Vagina (tissue), 2 donors: ENCODE measurements at regions not wholly inside any gene's neighbourhood (a gene's known extent, or its start where the extent isn't known, plus 50 kb on each side); places are given as distances from the start of the nearest gene placed in this dataset.

ENCODE experiments used
- DNase-seq, 2 donors: peaks; one replicate each; pipeline ENCODE4 v3.0.0-alpha.2; 2017; ENCODE audit errors: extremely low spot score in 2 of 2
- H3K27ac ChIP-seq: fragments of 200-600 bp; sonication (generic); one replicate; pipeline ENCODE4 v1.5.1; 2019
- H3K27me3 ChIP-seq: fragments of 200-600 bp; sonication (generic); one replicate; pipeline ENCODE4 v1.5.1; 2019
- H3K36me3 ChIP-seq, 2 donors: fragments of 200-600 bp; sonication (generic); one replicate each; pipeline ENCODE4 v1.5.1; 2017 to 2019
- H3K4me1 ChIP-seq: fragments of 200-600 bp; sonication (generic); one replicate; pipeline ENCODE4 v1.5.1; 2019
- H3K4me3 ChIP-seq, 2 donors: fragments of 200-600 bp; sonication (generic); 1 replicate in 1 of 2; 2 replicates in 1 of 2; pipeline ENCODE4 v1.5.1; 2016 to 2019
- H3K9me3 ChIP-seq: fragments of 200-600 bp; sonication (generic); one replicate; pipeline ENCODE4 v1.5.1; 2019
- CTCF ChIP-seq, 3 experiments: fragments of 450-650 bp in 2 of 3; fragments of 200-600 bp in 1 of 3; sonication (generic) in 1 of 3; IDR thresholded peaks; one replicate each; pipeline ENCODE4 v1.5.1; 2017 to 2019; ENCODE audit warnings: antibody characterized with exemption in 3 of 3, mild to moderate bottlenecking in 2 of 3, moderate library complexity in 2 of 3
- POLR2A ChIP-seq, 2 donors: fragments of 450-650 bp; IDR thresholded peaks; one replicate each; pipeline ENCODE4 v1.6.1; 2017; ENCODE audit warnings: antibody characterized with exemption in 2 of 2, mild to moderate bottlenecking in 2 of 2, moderate library complexity in 2 of 2
- POLR2AphosphoS5 ChIP-seq, 2 donors: sonication (generic); formaldehyde crosslinking; IDR thresholded peaks; one replicate each; pipeline ENCODE4 v1.9.0; 2017; ENCODE audit warnings: antibody characterized with exemption in 2 of 2, mild to moderate bottlenecking in 2 of 2, low read depth in 1 of 2; ENCODE audit not compliant: insufficient read depth in 1 of 2
- intact Hi-C: fragments of 100-400 bp; cut with DNase I; formaldehyde crosslinking; loops from one replicate; pipeline ENCODE4 v1.15.1; 2023

DNA sequence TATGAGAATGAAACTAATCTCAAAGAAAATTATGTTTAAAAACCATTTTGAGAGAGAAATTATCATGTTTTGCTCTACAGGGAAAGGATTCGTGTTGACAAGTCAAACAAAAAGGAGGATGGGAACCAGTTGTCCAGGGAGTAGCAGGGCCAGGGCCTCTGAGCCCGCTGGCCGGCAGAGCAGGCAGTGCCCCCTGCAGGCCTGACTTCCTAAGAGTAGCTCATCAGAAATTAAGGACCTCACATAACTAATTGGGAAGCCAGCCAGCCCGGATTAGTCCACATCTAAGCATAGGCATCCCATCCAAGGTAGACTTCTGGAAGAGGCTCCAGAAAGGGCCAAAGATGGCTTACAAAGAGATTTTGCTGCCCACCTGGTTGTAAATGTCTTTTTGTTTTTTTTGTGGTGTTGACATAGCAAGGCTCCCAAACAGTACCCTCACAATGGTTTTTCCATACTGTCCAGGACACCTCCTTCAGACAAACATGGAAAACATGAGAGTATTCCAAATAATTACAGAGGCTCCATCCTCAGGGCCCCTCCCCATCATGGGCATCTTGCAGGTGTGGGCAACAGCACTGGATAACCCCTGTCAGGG, 241.2 kb upstream of the TANK start:
- TF ChIP-seq POLR2AphosphoS5 (IDR thresholded peaks at IDR 0.05; ENCODE audit: insufficient read depth in 1 of 2, low read depth in 1 of 2) (no peak), POLR2A (IDR thresholded peaks at IDR 0.05) (no peak), CTCF (IDR thresholded peaks at IDR 0.05) (no peak)
- intact Hi-C loops, result no loop called here
- Histone ChIP-seq H3K27ac (no peak overlapping the region), H3K4me1 (peaks cover 7% of the 10 kb centered on the region), H3K36me3 (no peaks in the 10 kb centered on the region), H3K27me3 (no peaks in the 10 kb centered on the region), H3K9me3 (no peaks in the 10 kb centered on the region), H3K4me3 (no peak overlapping the region)
- no peak for DNase-seq

DNA sequence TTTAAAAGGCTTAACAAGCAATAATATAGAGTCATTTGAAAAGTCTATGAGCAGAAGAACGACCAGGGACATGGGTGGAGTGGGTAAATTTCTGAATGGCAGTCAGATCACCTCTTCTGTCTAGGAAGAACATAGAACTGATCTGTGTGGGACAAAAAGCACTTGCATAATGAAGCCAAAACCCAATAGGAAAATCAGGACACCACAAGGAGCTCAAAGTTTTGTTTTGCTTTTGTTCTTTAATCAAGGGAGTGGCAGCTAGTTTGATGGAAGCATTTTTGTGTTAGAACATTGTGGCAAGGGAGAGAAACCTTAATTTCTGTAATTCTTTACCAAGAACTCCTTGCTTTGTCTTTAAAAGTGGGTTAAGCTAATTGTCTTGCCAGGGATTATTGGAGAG, 240.2 kb upstream of the TANK start:
- Histone ChIP-seq H3K4me3 (no peak overlapping the region), H3K4me1 (peaks cover 7% of the 10 kb centered on the region), H3K36me3 (no peaks in the 10 kb centered on the region), H3K9me3 (no peaks in the 10 kb centered on the region), H3K27me3 (no peaks in the 10 kb centered on the region), H3K27ac (peak overlapping the region; percentile 76)
- no peak for DNase-seq
- intact Hi-C loops, result no loop called here
- TF ChIP-seq CTCF (IDR thresholded peaks at IDR 0.05) (no peak), POLR2AphosphoS5 (IDR thresholded peaks at IDR 0.05; ENCODE audit: insufficient read depth in 1 of 2, low read depth in 1 of 2) (no peak), POLR2A (IDR thresholded peaks at IDR 0.05) (no peak)

DNA sequence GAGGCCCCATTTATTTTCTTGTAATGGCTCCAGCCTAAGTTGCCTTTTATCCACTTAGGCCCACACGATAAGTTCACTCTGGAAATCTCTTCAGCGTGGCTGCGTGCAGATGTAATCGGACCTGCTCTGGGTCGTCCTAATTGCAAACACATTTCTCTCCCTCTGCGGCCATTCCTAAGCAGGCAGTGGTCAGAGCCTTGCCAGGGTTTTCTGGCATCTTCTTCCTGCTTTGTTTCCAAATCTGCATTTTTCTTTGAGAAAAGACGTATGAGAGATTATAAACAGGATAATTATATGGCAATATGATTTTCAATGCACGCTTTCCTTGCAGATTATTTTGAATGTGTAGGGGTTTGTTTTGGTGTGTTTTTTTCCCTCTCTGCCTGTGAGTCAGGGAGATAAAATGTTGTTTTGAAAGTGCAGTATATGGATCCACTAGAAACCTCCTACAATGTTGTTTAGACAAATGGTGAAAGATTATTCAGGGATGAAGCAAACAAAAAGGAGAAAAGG, 239.4 kb upstream of the TANK start:
- no peak for DNase-seq
- no peak for TF ChIP-seq POLR2A (IDR thresholded peaks at IDR 0.05)
- no peak for TF ChIP-seq CTCF (IDR thresholded peaks at IDR 0.05)
- no peak for TF ChIP-seq POLR2AphosphoS5 (IDR thresholded peaks at IDR 0.05; ENCODE audit: insufficient read depth in 1 of 2, low read depth in 1 of 2)
- Histone ChIP-seq H3K4me1 (peaks cover 7% of the 10 kb centered on the region), H3K9me3 (no peaks in the 10 kb centered on the region), H3K4me3 (peak overlapping the region in 1 of 2 donors; percentile 14), H3K27ac (peak overlapping the region; percentile 76), H3K36me3 (no peaks in the 10 kb centered on the region), H3K27me3 (no peaks in the 10 kb centered on the region)
- intact Hi-C loops, result no loop called here

GRCh38 chr2:160921386-160921964, 238.8 kb upstream of the TANK start:
- TF ChIP-seq POLR2A (IDR thresholded peaks at IDR 0.05) (no peak), CTCF (IDR thresholded peaks at IDR 0.05) (no peak), POLR2AphosphoS5 (IDR thresholded peaks at IDR 0.05; ENCODE audit: insufficient read depth in 1 of 2, low read depth in 1 of 2) (no peak)
- Histone ChIP-seq H3K27me3 (no peaks in the 10 kb centered on the region), H3K27ac (peak overlapping the region; percentile 76), H3K4me1 (peaks cover 7% of the 10 kb centered on the region), H3K9me3 (no peaks in the 10 kb centered on the region), H3K4me3 (peak overlapping the region in 1 of 2 donors; percentile 14), H3K36me3 (no peaks in the 10 kb centered on the region)
- intact Hi-C loops, result no loop called here
- no peak for DNase-seq

GRCh38 chr2:160924936-160925353, 235.3 kb upstream of the TANK start:
- Histone ChIP-seq H3K4me3 (no peak overlapping the region), H3K27ac (no peak overlapping the region), H3K4me1 (peaks cover 23% of the 10 kb centered on the region), H3K27me3 (no peaks in the 10 kb centered on the region), H3K9me3 (no peaks in the 10 kb centered on the region), H3K36me3 (no peaks in the 10 kb centered on the region)
- intact Hi-C loops, result loop anchor here (5.0 kb wide), 1 partner anchor 1048 kb away; no protein-coding TSS in a partner anchor
- DNase-seq, result no peak
- TF ChIP-seq CTCF (IDR thresholded peaks at IDR 0.05) (no peak), POLR2A (IDR thresholded peaks at IDR 0.05) (no peak), POLR2AphosphoS5 (IDR thresholded peaks at IDR 0.05; ENCODE audit: insufficient read depth in 1 of 2, low read depth in 1 of 2) (no peak)
